HG02623 (cell line): ENCODE measurements at regions not wholly inside any gene's neighbourhood (a gene's known extent, or its start where the extent isn't known, plus 50 kb on each side); places are given as distances from the start of the nearest gene placed in this dataset.

ENCODE experiments used
- ATAC-seq: cut with Tn5 transposase; IDR thresholded peaks from one replicate; pipeline ENCODE4 v1.9.1; 2021; ENCODE audit warnings: moderate library complexity; ENCODE audit not compliant: unreplicated experiment

- ATAC-seq = no peak
Observed at GRCh38 chr3:34225821-34226366, 427.5 kb downstream of the PDCD6IP start.

GRCh38 chr3:34229876-34230275 lies 431.4 kb downstream of the PDCD6IP start:
- no peak for ATAC-seq

GRCh38 chr3:34235096-34235495 lies 436.7 kb downstream of the PDCD6IP start:
- no peak for ATAC-seq

GRCh38 chr3:34237946-34238345 lies 439.5 kb downstream of the PDCD6IP start:
- ATAC-seq = no peak

- no peak for ATAC-seq
Observed at GRCh38 chr3:34238407-34238806, 440.0 kb downstream of the PDCD6IP start.

- ATAC-seq = no peak
Observed at GRCh38 chr3:34239287-34239686, 440.9 kb downstream of the PDCD6IP start.

- no peak for ATAC-seq
Observed at GRCh38 chr3:34239875-34240274, 441.4 kb downstream of the PDCD6IP start.

- no peak for ATAC-seq
Observed at GRCh38 chr3:34247401-34247800, 449.0 kb downstream of the PDCD6IP start.

- peak; percentile 93 for ATAC-seq
Observed at GRCh38 chr3:34248352-34248751, 449.9 kb downstream of the PDCD6IP start.

- no peak for ATAC-seq
Observed at GRCh38 chr3:34254285-34254684, 455.9 kb downstream of the PDCD6IP start.

GRCh38 chr3:34256021-34256420 lies 457.6 kb downstream of the PDCD6IP start:
- no peak for ATAC-seq

GRCh38 chr3:34256791-34257190 lies 458.4 kb downstream of the PDCD6IP start:
- no peak for ATAC-seq

GRCh38 chr3:34258271-34258998 lies 460.0 kb downstream of the PDCD6IP start:
- no peak for ATAC-seq

GRCh38 chr3:34260271-34261000 lies 462.0 kb downstream of the PDCD6IP start:
- ATAC-seq = peak; percentile 33

- no peak for ATAC-seq
Observed at GRCh38 chr3:34261001-34261385, 462.6 kb downstream of the PDCD6IP start.

GRCh38 chr3:34263101-34263621 lies 464.7 kb downstream of the PDCD6IP start:
- no peak for ATAC-seq

GRCh38 chr3:34264337-34265041 lies 466.1 kb downstream of the PDCD6IP start:
- no peak for ATAC-seq

GRCh38 chr3:34267088-34267487 lies 468.7 kb downstream of the PDCD6IP start:
- ATAC-seq = no peak

- ATAC-seq = no peak
Observed at GRCh38 chr3:34268032-34268709, 469.7 kb downstream of the PDCD6IP start.

- ATAC-seq = no peak
Observed at GRCh38 chr3:34275811-34276210, 477.4 kb downstream of the PDCD6IP start.

GRCh38 chr3:34276342-34276741 lies 477.9 kb downstream of the PDCD6IP start:
- ATAC-seq = no peak
